Calu3 (cell line): ENCODE measurements at regions not wholly inside any gene's neighbourhood (a gene's known extent, or its start where the extent isn't known, plus 50 kb on each side); places are given as distances from the start of the nearest gene placed in this dataset.

Experiments
- BruUV-seq: library from RNA; stranded (reverse); fragments of 400-500 nt; replicated peaks from 2 replicates; lab custom pipeline; 2021; lab: Mats Ljungman, UMichigan
- CTCF ChIA-PET: fragments of 300-600 bp; sonication (Branson Sonifier 250); formaldehyde crosslinking; loops from one replicate; lab custom pipeline; 2022; ENCODE audit warnings: antibody characterized with exemption; lab: Charles Lee
- DNase-seq: peaks from one replicate; pipeline ENCODE4 v3.0.0; 2022
- H3K27ac Mint-ChIP-seq: one replicate; pipeline ENCODE4 v1.8.0; 2022; ENCODE audit warnings: mixed read lengths; ENCODE audit not compliant: unreplicated experiment
- H3K27me3 Mint-ChIP-seq: one replicate; pipeline ENCODE4 v1.8.0; 2022; ENCODE audit warnings: mixed read lengths; ENCODE audit not compliant: unreplicated experiment
- H3K36me3 Mint-ChIP-seq: one replicate; pipeline ENCODE4 v1.8.0; 2022; ENCODE audit warnings: mild to moderate bottlenecking, moderate library complexity, mixed read lengths; ENCODE audit not compliant: insufficient read depth, unreplicated experiment
- H3K4me1 Mint-ChIP-seq: one replicate; pipeline ENCODE4 v1.8.0; 2022; ENCODE audit warnings: mild to moderate bottlenecking, low read depth, mixed read lengths; ENCODE audit not compliant: unreplicated experiment
- H3K4me3 Mint-ChIP-seq: one replicate; pipeline ENCODE4 v1.8.0; 2022; ENCODE audit warnings: mild to moderate bottlenecking, low read depth, moderate library complexity, mixed read lengths; ENCODE audit not compliant: unreplicated experiment
- H3K9me3 Mint-ChIP-seq: one replicate; pipeline ENCODE4 v1.8.0; 2022; ENCODE audit warnings: low read depth, mixed read lengths; ENCODE audit not compliant: unreplicated experiment
- CTCF ChIP-seq: fragments of 200-600 bp; IDR thresholded peaks from one replicate; pipeline ENCODE4 v1.8.0; 2022; ENCODE audit warnings: antibody characterized with exemption; ENCODE audit not compliant: unreplicated experiment
- intact Hi-C: fragments of 100-400 bp; cut with micrococcal nuclease; formaldehyde crosslinking; loops from one replicate; pipeline ENCODE4 v1.10.0; 2022; ENCODE audit not compliant: unreplicated experiment

GRCh38 chr11:90364527-90364926 is 141.7 kb upstream of the CHORDC1 start:
- CTCF ChIA-PET, result no interaction called here
- DNase-seq, result no peak
- no TSS peak for BruUV-seq
- no peaks in the 10 kb centered on the region for H3K27me3 Mint-ChIP-seq
- H3K9me3 Mint-ChIP-seq, result no peaks in the 10 kb centered on the region
- H3K4me3 Mint-ChIP-seq, result no peak overlapping the region
- H3K27ac Mint-ChIP-seq, result no peak overlapping the region
- no peaks in the 10 kb centered on the region for H3K36me3 Mint-ChIP-seq
- intact Hi-C loops, result no loop called here
- no peaks in the 10 kb centered on the region for H3K4me1 Mint-ChIP-seq
- TF ChIP-seq CTCF, result no peak

- TF ChIP-seq CTCF, result no peak
- no TSS peak for BruUV-seq
- H3K9me3 Mint-ChIP-seq, result no peaks in the 10 kb centered on the region
- no peak overlapping the region for H3K27ac Mint-ChIP-seq
- no peak overlapping the region for H3K4me3 Mint-ChIP-seq
- no peaks in the 10 kb centered on the region for H3K36me3 Mint-ChIP-seq
- DNase-seq, result no peak
- no peaks in the 10 kb centered on the region for H3K4me1 Mint-ChIP-seq
- H3K27me3 Mint-ChIP-seq, result no peaks in the 10 kb centered on the region
- CTCF ChIA-PET, result no interaction called here
- intact Hi-C loops, result no loop called here
Measured at GRCh38 chr11:90363739-90364138, 140.9 kb upstream of the CHORDC1 start.

DNA sequence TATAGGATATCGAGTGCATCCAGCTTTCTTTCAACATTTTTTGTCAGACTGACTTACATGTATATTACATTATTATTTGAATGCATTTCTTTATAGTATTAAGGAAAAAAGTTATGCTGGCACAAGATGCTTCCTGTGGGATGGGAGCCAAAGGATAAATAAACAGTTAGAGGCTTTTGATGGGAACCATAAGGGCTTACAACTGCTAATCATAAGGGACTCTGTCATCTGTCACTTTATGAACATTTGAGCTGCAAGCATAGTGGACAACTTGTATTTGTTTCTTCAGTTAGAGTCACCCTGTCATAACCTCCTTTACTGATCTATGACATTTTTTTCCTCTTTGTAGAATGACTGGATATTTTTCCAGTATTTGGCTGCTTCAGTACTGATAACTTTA is 132.4 kb upstream of the CHORDC1 start:
- H3K27ac Mint-ChIP-seq, result no peak overlapping the region
- H3K4me3 Mint-ChIP-seq, result no peak overlapping the region
- peaks cover 7% of the 10 kb centered on the region for H3K9me3 Mint-ChIP-seq
- no peaks in the 10 kb centered on the region for H3K4me1 Mint-ChIP-seq
- H3K27me3 Mint-ChIP-seq, result no peaks in the 10 kb centered on the region
- CTCF ChIA-PET, result no interaction called here
- no peak for TF ChIP-seq CTCF
- no peak for DNase-seq
- intact Hi-C loops, result no loop called here
- H3K36me3 Mint-ChIP-seq, result no peaks in the 10 kb centered on the region
- no TSS peak for BruUV-seq

DNA sequence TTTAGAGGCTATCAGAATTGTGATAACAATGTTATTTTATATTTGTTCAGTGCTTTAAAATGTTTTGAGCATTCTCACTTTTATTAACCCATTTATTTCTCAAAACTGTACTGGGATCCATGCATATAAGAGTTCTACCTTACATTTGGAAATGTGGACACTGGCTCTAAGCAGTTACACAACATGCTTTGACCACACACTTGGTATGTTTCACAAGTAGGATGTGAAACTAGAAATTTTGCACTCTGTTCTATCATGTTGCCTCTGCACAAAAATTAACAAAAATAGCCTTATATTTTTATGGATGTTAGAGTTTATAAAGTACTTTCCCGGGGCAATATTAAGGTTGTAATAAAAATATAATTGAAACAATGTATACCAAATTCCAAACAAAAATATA is 126.9 kb upstream of the CHORDC1 start:
- H3K4me1 Mint-ChIP-seq, result no peaks in the 10 kb centered on the region
- DNase-seq, result no peak
- H3K36me3 Mint-ChIP-seq, result no peaks in the 10 kb centered on the region
- H3K9me3 Mint-ChIP-seq, result peaks cover 2% of the 10 kb centered on the region
- H3K4me3 Mint-ChIP-seq, result no peak overlapping the region
- no peak overlapping the region for H3K27ac Mint-ChIP-seq
- TF ChIP-seq CTCF, result no peak
- BruUV-seq, result no TSS peak
- CTCF ChIA-PET, result no interaction called here
- intact Hi-C loops, result no loop called here
- no peaks in the 10 kb centered on the region for H3K27me3 Mint-ChIP-seq

DNA sequence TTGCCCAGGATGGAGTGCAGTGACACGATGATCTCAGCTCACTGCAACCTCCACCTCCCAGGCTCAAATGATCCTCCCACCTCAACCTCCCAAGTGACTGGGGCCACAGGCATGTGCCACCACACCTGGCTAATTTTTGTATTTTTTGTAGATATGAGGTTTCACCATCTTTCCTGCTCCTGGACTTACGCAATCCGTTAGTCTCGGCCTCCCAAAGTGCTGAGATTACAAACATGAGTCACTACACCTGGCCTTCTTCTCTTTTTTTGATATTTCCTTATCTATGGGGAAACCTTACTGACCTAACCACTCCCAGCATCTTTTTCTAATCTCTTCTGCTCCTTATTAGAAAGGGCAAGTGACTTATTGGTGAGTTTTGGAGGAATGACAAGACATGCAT is 121.7 kb upstream of the CHORDC1 start:
- no peaks in the 10 kb centered on the region for H3K36me3 Mint-ChIP-seq
- no peak for TF ChIP-seq CTCF
- H3K27me3 Mint-ChIP-seq, result no peaks in the 10 kb centered on the region
- intact Hi-C loops, result no loop called here
- no peak overlapping the region for H3K27ac Mint-ChIP-seq
- peak; percentile 3 for DNase-seq
- no TSS peak for BruUV-seq
- H3K4me1 Mint-ChIP-seq, result no peaks in the 10 kb centered on the region
- H3K4me3 Mint-ChIP-seq, result no peak overlapping the region
- CTCF ChIA-PET, result no interaction called here
- no peaks in the 10 kb centered on the region for H3K9me3 Mint-ChIP-seq
